ENCODE measurements at regions not wholly inside any gene's neighbourhood (a gene's known extent, or its start where the extent isn't known, plus 50 kb on each side); places are given as distances from the start of the nearest gene placed in this dataset.
"Not testable (repeated sequence)": the region's sequence is repeated elsewhere in the genome, so short reads cannot be mapped to it uniquely, and the experiment has no call there.

DNA sequence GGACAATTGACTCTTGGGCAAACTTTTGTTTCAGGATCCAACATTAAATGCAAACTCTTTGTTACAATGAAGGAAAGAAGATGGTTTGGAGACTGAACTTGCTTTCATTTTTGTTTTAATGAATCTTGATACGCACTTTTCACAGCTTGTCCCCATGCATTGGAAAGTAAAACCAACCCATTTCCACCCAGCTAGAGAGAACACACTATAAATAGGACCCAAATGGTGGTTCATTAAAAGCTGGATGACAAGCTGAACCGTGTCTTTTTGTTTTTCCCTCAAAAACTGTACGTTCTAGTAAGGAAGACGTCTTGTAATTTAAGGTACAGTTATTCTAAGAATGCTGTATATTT lies 95.3 kb upstream of the EGFL6 start:
- DNase-seq: no peak

GRCh38 chrX:13473442-13474163 lies 95.8 kb upstream of the EGFL6 start:
- DNase-seq: no peak

- no peak for DNase-seq
Observed at GRCh38 chrX:13472975-13473374, 96.4 kb upstream of the EGFL6 start.

- no peak for DNase-seq
Observed at GRCh38 chrX:13471269-13471668, 98.1 kb upstream of the EGFL6 start.

DNA sequence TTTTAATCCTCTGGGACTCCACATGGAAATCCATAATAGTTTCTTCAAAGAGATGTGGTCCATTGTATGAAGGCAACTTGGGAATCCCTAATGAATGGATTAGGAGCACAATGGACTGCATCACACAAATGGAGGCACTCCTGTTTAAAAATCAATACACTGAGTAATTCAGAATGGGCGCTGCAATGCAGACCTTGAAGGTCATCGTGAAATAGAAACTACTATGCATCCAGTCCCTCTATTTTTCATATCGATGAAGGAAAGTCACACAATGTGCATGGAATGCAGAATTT lies 98.8 kb upstream of the EGFL6 start:
- DNase-seq: no peak

DNA sequence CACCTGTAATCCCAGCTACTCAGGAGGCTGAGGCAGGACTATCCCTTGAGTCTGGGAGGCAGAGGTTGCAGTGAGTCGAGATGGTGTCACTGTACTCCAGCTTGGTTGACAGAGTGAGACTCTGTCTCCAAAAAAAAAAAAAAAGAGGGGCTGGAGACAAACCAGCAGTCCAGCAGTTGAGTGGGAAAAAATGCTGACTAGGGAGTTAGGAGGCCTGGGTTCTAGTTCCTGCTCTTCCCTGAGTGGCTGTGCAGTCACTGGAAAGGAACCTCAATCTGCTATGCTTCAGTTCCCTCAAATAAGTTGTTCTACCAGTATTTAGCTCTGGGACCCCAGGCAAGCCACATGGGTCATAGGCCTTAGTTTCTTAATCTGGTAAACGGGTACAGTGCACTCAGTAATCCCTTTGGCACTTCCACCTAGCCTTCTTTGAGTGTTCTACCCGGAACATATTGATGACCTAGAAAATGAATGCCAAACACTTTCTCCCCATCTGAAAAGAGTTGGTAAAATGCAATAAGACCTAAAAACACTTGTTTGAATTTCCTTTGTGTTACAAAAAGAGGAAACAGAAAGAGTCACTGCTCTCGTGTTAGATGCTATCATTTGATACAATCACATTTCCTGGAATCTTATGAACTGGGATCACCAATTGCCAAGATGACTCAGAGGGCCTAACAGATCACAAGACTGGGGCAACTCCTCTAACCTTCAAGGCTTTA lies 99.3 kb upstream of the EGFL6 start:
- DNase-seq: no peak

GRCh38 chrX:13468096-13468495 lies 101.3 kb upstream of the EGFL6 start:
- DNase-seq: no peak

- no peak for DNase-seq
Observed at GRCh38 chrX:13467243-13467642, 102.2 kb upstream of the EGFL6 start.

- DNase-seq: no peak
Observed at GRCh38 chrX:13464599-13465275, 104.7 kb upstream of the EGFL6 start.

DNA sequence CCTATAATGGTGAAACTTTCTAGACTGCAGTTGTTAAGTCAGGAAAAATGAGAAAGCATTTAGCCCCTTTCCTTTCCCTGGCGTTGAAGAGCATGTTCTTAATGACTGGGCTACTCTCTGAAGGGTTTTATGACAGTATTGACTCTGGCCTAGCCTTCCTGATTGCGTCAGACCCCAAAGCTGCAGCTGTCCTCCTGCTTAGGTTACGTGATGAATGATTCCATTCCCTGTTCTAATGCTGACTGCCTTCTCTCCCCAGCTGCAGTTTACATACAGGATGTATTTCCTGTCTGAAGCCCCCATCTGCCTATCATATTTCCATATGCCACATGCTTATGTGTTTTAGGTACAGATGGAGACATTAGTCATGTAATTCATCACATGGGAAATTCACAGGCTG lies 105.8 kb upstream of the EGFL6 start:
- peak; percentile 75 for DNase-seq

- no peak for DNase-seq
Observed at GRCh38 chrX:13452283-13452682, 117.1 kb upstream of the EGFL6 start.

DNA sequence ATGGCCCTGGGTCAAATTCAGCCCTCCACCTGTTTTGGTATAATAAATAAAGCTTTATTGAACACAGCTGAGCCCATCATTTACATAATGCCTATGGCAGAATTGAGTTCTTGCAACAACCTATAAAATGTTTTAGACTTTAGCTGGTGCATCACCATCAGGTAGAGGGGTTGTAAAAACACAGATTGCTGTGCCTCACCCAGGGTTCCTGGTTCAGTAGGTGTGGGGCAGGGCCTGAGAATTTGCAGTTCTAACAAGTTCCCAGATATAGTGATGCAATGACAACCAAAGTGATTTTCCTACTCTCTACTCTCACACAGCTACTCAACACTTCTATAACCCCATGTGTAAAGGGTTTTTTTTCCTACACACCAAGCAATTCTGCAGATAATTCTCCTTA lies 120.0 kb upstream of the EGFL6 start:
- no peak for DNase-seq

DNA sequence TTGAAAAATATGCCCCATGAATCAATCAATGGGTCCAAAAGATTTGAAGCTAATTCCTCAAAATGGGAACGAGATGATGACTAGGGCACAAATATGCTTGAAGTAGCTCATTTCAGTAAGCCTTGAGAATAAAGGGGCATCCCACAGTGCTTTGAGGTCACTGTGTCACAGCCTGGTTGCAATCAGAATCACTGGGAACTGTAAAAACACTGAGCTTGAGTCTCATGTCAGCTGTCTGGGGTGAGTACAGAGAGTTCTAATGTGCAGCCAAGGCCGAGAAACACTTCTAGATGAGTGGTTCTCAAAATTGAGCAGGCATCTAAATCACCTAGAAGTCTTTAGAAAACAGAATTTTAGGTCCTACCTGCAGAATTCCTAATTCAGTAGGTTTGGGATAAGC lies 120.5 kb upstream of the EGFL6 start:
- DNase-seq: no peak

- not testable (repeated sequence) for DNase-seq
Observed at GRCh38 chrX:13441608-13442007, 121.8 kb upstream of the ATXN3L start.

- DNase-seq: no peak
Observed at GRCh38 chrX:13440176-13440575, 120.3 kb upstream of the ATXN3L start.

DNA sequence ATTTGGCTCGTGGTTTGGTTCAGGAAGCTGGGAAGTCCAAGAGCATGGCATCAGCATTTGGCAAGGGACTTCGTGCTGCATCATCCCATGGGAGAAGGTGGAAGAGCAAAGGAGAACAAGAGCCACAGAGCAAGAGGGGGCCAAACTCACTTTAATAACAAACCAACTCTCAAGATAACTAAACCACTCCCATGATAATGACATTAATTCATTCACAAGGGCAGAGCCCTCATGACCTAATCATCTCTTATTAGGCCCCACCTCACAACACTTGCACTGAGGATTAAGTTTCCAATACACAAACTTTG lies 113.4 kb upstream of the ATXN3L start:
- no peak for DNase-seq

GRCh38 chrX:13432414-13433297 lies 112.8 kb upstream of the ATXN3L start:
- DNase-seq: no peak

DNA sequence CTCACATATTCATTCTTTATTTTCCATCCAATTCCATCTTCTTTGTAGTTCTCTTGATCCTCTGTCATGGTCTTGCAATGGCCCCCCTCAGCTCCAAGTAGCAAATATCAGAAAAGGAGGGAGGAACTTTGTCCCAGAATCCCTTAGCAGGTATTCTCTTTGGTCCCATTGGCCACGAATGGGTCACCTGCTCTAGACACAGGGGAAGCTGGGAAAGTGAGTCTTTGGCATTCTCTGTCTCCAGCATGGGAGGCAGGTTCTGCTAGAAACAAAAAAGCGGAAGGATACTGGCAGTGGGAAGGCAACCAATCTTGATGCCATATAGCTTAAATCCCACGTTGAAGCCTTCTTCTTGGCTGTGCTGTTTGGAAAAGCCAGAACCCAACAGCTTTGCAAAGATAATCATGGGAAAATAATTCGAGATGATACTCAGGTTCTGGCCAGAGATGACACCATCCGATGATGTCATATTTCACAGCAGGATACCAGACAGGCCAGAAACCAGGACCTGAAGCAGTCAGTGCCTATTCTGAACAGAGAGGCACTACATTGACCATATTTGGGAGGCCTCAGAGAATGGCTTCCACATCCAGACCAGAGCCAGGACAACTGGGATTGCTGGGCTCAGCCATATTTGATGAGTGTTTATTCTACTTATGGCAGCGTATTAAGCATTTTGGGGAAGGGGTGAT lies 110.4 kb upstream of the ATXN3L start:
- no peak for DNase-seq

DNA sequence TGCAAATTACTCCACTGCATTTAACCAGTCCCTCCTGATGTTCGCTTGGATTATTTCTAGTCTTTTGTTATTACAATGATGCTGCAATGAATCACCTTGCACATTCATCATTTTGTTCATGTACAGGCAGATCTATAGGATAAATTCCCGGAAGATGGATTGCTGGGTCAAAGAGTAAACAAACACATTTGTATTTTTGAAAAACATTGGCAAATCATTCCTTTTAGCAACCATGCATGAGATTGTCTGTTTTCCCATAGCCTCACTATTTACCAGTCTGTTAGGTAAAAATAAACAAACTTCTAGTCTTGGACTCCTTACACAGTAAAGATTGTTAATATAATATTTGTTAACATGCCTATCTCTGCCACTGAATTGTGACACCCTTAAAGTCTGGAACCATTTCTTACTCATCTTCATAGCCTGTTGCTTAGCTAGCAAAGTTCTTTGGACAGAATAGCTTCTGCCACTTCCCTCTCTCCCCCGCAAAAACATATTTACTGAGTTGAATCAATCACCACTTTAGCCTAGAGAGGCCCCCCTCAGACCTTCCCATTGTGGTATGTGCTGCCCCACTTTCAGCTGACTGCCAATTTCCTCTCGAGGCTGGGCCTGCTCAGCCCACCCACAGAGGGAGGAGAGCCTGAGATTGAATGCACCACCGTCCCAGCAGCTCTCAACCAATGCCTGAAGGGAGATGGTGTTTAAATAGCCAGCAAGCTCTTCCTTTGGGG lies 108.4 kb upstream of the ATXN3L start:
- no peak for DNase-seq

- DNase-seq: no peak
Observed at GRCh38 chrX:13427441-13428052, 107.7 kb upstream of the ATXN3L start.

GRCh38 chrX:13420545-13421183 lies 100.8 kb upstream of the ATXN3L start:
- DNase-seq: no peak

All from NCI-H1694 (cell line).